ENCODE measurements at regions not wholly inside any gene's neighbourhood (a gene's known extent, or its start where the extent isn't known, plus 50 kb on each side); places are given as distances from the start of the nearest gene placed in this dataset.

GRCh38 chr2:18077231-18077630, 198.8 kb downstream of the KCNS3 start:
- Histone ChIP-seq H3K9ac (replicated peaks; ENCODE audit: extremely low read depth, insufficient read depth, low read length) (no peak overlapping the region), H3K36me3 (ENCODE audit: control insufficient read depth in 2 of 2, extremely low read depth in 1 of 2, insufficient read depth in 2 of 2, low read length in 2 of 2) (no peaks in the 10 kb centered on the region), H3K4me1 (ENCODE audit: control insufficient read depth, extremely low read depth, insufficient read depth, low read length) (no peaks in the 10 kb centered on the region), H3K4me3 (replicated peaks in 1 of 3; ENCODE audit: insufficient read depth in 1 of 3, low read depth in 1 of 3, low read length in 3 of 3) (no peak overlapping the region), H3K9me3 (replicated peaks; ENCODE audit: control insufficient read depth, insufficient read depth, low read length) (no peaks in the 10 kb centered on the region), H3K4me2 (ENCODE audit: insufficient read depth, low read length) (no peak overlapping the region), H4K20me1 (replicated peaks; ENCODE audit: control insufficient read depth, extremely low read depth, insufficient read depth, low read length) (no peaks in the 10 kb centered on the region), H3K27me3 (ENCODE audit: control insufficient read depth in 2 of 2, insufficient read depth in 2 of 2, low read length in 2 of 2) (no peaks in the 10 kb centered on the region), H2AFZ (ENCODE audit: low read depth, low read length) (no peak overlapping the region), H3K9me1 (replicated peaks; ENCODE audit: control insufficient read depth, extremely low read depth, insufficient read depth, low read length) (no peaks in the 10 kb centered on the region), H3K27ac (ENCODE audit: insufficient read depth, low read depth, low read length) (no peak overlapping the region), H3K79me2 (ENCODE audit: control insufficient read depth, insufficient read depth, low read length) (no peaks in the 10 kb centered on the region)
- CTCF ChIA-PET = no interaction called here
- dilution Hi-C loops (cut with MboI; ENCODE audit: extremely low pct_ligation_motif_present, low sequenced_read_pairs) (no loop called here), intact Hi-C loops (cut with micrococcal nuclease) (loop anchor here (10.0 kb wide), 1 partner anchor 298 kb away; no protein-coding TSS in a partner anchor)
- BruUV-seq (replicated peaks) = no TSS peak
- DNase-seq (ENCODE audit: low read depth, low spot score) (no peak), FAIRE-seq (no peak)
- TF ChIP-seq GATA2 (IDR thresholded peaks at IDR 0.05; ENCODE audit: insufficient read depth, insufficient read length, low read depth, low read length) (no peak), EZH2 (IDR thresholded peaks at IDR 0.05; ENCODE audit: borderline replicate concordance, low read depth, low read length, severe bottlenecking) (no peak), JUN (IDR thresholded peaks at IDR 0.05; ENCODE audit: borderline replicate concordance, insufficient read depth, insufficient read length, low read depth) (no peak), CTCF (IDR thresholded peaks at IDR 0.05; ENCODE audit: extremely low read depth in 1 of 2, insufficient read depth in 1 of 2, low read depth in 1 of 2, low read length in 2 of 2) (no peak), POLR2A (IDR thresholded peaks at IDR 0.05; ENCODE audit: low read depth, low read length) (no peak), POLR2AphosphoS5 (IDR thresholded peaks at IDR 0.05; ENCODE audit: insufficient read depth, low read depth, low read length) (no peak), FOS (IDR thresholded peaks at IDR 0.05; ENCODE audit: borderline replicate concordance, insufficient read depth, low read length) (no peak)
- POLR2A ChIA-PET = no interaction called here

All from endothelial cell of umbilical vein (primary cell).